GM19395 (cell line): ENCODE measurements at regions not wholly inside any gene's neighbourhood (a gene's known extent, or its start where the extent isn't known, plus 50 kb on each side); places are given as distances from the start of the nearest gene placed in this dataset.

Experiments
- ATAC-seq: cut with Tn5 transposase; IDR thresholded peaks from one replicate; pipeline ENCODE4 v1.9.1; 2021; ENCODE audit warnings: mild to moderate bottlenecking, moderate library complexity; ENCODE audit not compliant: unreplicated experiment

- ATAC-seq: no peak
Measured at GRCh38 chr6:167643223-167643622, 183.5 kb upstream of the AFDN start.

- no peak for ATAC-seq
Measured at GRCh38 chr6:167643716-167644115, 183.0 kb upstream of the AFDN start.

GRCh38 chr6:167644412-167645132, 182.1 kb upstream of the AFDN start:
- no peak for ATAC-seq

- ATAC-seq: no peak
Measured at GRCh38 chr6:167645368-167645767, 181.3 kb upstream of the AFDN start.

- no peak for ATAC-seq
Measured at GRCh38 chr6:167647306-167647705, 179.4 kb upstream of the AFDN start.

- ATAC-seq: no peak
Measured at GRCh38 chr6:167647737-167648470, 178.8 kb upstream of the AFDN start.

- ATAC-seq: no peak
Measured at GRCh38 chr6:167648501-167649278, 178.0 kb upstream of the AFDN start.

- ATAC-seq: no peak
Measured at GRCh38 chr6:167649476-167649875, 177.2 kb upstream of the AFDN start.

GRCh38 chr6:167650730-167651317, 175.9 kb upstream of the AFDN start:
- no peak for ATAC-seq

GRCh38 chr6:167651318-167652041, 175.2 kb upstream of the AFDN start:
- ATAC-seq: no peak

- ATAC-seq: no peak
Measured at GRCh38 chr6:167652042-167652700, 174.5 kb upstream of the AFDN start.

GRCh38 chr6:167652701-167653095, 174.0 kb upstream of the AFDN start:
- no peak for ATAC-seq

GRCh38 chr6:167653561-167653960, 173.2 kb upstream of the AFDN start:
- ATAC-seq: no peak

- no peak for ATAC-seq
Measured at GRCh38 chr6:167654389-167654788, 172.3 kb upstream of the AFDN start.

GRCh38 chr6:167655174-167655821, 171.4 kb upstream of the AFDN start:
- ATAC-seq: no peak

GRCh38 chr6:167658106-167658505, 168.6 kb upstream of the AFDN start:
- no peak for ATAC-seq

- ATAC-seq: no peak
Measured at GRCh38 chr6:167659046-167659445, 167.7 kb upstream of the AFDN start.

GRCh38 chr6:167660424-167660823, 166.3 kb upstream of the AFDN start:
- ATAC-seq: no peak

GRCh38 chr6:167660944-167661551, 165.7 kb upstream of the AFDN start:
- ATAC-seq: no peak
